Coronary artery (tissue), 2 donors: ENCODE measurements at regions not wholly inside any gene's neighbourhood (a gene's known extent, or its start where the extent isn't known, plus 50 kb on each side); places are given as distances from the start of the nearest gene placed in this dataset.

Experiments
- DNase-seq: peaks from one replicate; pipeline ENCODE4 v3.0.0-alpha.2; 2017; ENCODE audit warnings: low spot score
- H3K27ac ChIP-seq, 2 donors: fragments of 200-600 bp; sonication (generic); one replicate each; pipeline ENCODE4 v1.5.1; 2016 to 2019
- H3K4me3 ChIP-seq: fragments of 200-600 bp; sonication (generic); 2 replicates; pipeline ENCODE4 v1.5.1; 2016; ENCODE audit warnings: mild to moderate bottlenecking, moderate library complexity
- CTCF ChIP-seq: fragments of 200-600 bp; sonication (generic); IDR thresholded peaks from one replicate; pipeline ENCODE4 v1.5.1; 2019; ENCODE audit warnings: antibody characterized with exemption

GRCh38 chr1:80212948-80213347, 1206.4 kb upstream of the ADGRL4 start:
- no peak for TF ChIP-seq CTCF
- Histone ChIP-seq H3K27ac (no peak overlapping the region), H3K4me3 (no peak overlapping the region)
- DNase-seq: no peak

GRCh38 chr1:80211691-80212380, 1205.3 kb upstream of the ADGRL4 start:
- Histone ChIP-seq H3K27ac (no peak overlapping the region), H3K4me3 (no peak overlapping the region)
- no peak for TF ChIP-seq CTCF
- DNase-seq: no peak

GRCh38 chr1:80202118-80202517, 1195.6 kb upstream of the ADGRL4 start:
- H3K4me3 ChIP-seq: no peak overlapping the region
- no peak overlapping the region for H3K27ac ChIP-seq
- no peak for TF ChIP-seq CTCF
- DNase-seq: no peak

- TF ChIP-seq CTCF: no peak
- no peak overlapping the region for H3K27ac ChIP-seq
- no peak overlapping the region for H3K4me3 ChIP-seq
- DNase-seq: no peak
These were observed 1187.7 kb upstream of the ADGRL4 start for GRCh38 chr1:80194221-80194620.

- Histone ChIP-seq H3K27ac (no peak overlapping the region), H3K4me3 (no peak overlapping the region)
- no peak for DNase-seq
- TF ChIP-seq CTCF: no peak
These were observed 1174.9 kb upstream of the ADGRL4 start for GRCh38 chr1:80181418-80181817.

GRCh38 chr1:80171631-80172030, 1165.1 kb upstream of the ADGRL4 start:
- no peak for TF ChIP-seq CTCF
- Histone ChIP-seq H3K27ac (no peak overlapping the region), H3K4me3 (no peak overlapping the region)
- no peak for DNase-seq

GRCh38 chr1:80170811-80171485, 1164.4 kb upstream of the ADGRL4 start:
- H3K4me3 ChIP-seq: no peak overlapping the region
- no peak for DNase-seq
- TF ChIP-seq CTCF: no peak
- no peak overlapping the region for H3K27ac ChIP-seq
